Mesendoderm (in vitro differentiated cells): ENCODE measurements at regions not wholly inside any gene's neighbourhood (a gene's known extent, or its start where the extent isn't known, plus 50 kb on each side); places are given as distances from the start of the nearest gene placed in this dataset.

Experiments
- DNase-seq: peaks from one replicate; pipeline ENCODE4 v3.0.0; 2013
- H2AK5ac ChIP-seq: 2 replicates; pipeline ENCODE4 v1.6.1; 2013; ENCODE audit warnings: low read length, inconsistent platforms
- H2BK120ac ChIP-seq: 2 replicates; pipeline ENCODE4 v1.6.1; 2013; ENCODE audit warnings: low read depth, mild to moderate bottlenecking, low read length, moderate library complexity, mixed read lengths
- H2BK15ac ChIP-seq: replicated peaks from 2 replicates; pipeline ENCODE4 v1.6.1; 2013; ENCODE audit warnings: low read depth, mild to moderate bottlenecking, moderate library complexity
- H2BK5ac ChIP-seq: 2 replicates; pipeline ENCODE4 v1.6.1; 2013; ENCODE audit warnings: low read length, inconsistent platforms
- H3K18ac ChIP-seq: 2 replicates; pipeline ENCODE4 v1.6.1; 2013; ENCODE audit warnings: mild to moderate bottlenecking, low read length, mixed read lengths
- H3K23ac ChIP-seq: one replicate; pipeline ENCODE4 v1.6.1; 2013; ENCODE audit warnings: low read length
- H3K27ac ChIP-seq: 2 replicates; pipeline ENCODE4 v1.5.1; 2013; ENCODE audit warnings: low read depth, mild to moderate bottlenecking, inconsistent platforms, low read length, moderate library complexity
- H3K27me3 ChIP-seq: 2 replicates; pipeline ENCODE4 v1.6.1; 2013; ENCODE audit warnings: low read length, control low read depth, mild to moderate bottlenecking, inconsistent platforms; ENCODE audit not compliant: insufficient read depth, poor library complexity
- H3K36me3 ChIP-seq: 2 replicates; pipeline ENCODE4 v1.6.1; 2013; ENCODE audit warnings: low read length, inconsistent platforms; ENCODE audit not compliant: control insufficient read depth, insufficient read depth
- H3K4ac ChIP-seq: one replicate; pipeline ENCODE4 v1.6.1; 2013; ENCODE audit warnings: low read depth, mild to moderate bottlenecking, low read length, moderate library complexity
- H3K4me1 ChIP-seq: 2 replicates; pipeline ENCODE4 v1.6.1; 2013; ENCODE audit warnings: low read depth, low read length, inconsistent platforms; ENCODE audit not compliant: control insufficient read depth
- H3K4me2 ChIP-seq: 2 replicates; pipeline ENCODE4 v1.6.1; 2013; ENCODE audit warnings: low read length
- H3K4me3 ChIP-seq: 2 replicates; pipeline ENCODE4 v1.5.1; 2013; ENCODE audit warnings: mild to moderate bottlenecking, low read length
- H3K56ac ChIP-seq: one replicate; pipeline ENCODE4 v1.6.1; 2013; ENCODE audit warnings: low read length
- H3K79me1 ChIP-seq: 2 replicates; pipeline ENCODE4 v1.6.1; 2013; ENCODE audit warnings: low read length, inconsistent platforms
- H3K79me2 ChIP-seq: 2 replicates; pipeline ENCODE4 v1.6.1; 2013; ENCODE audit warnings: mild to moderate bottlenecking, low read length; ENCODE audit not compliant: control insufficient read depth, insufficient read depth
- H3K9ac ChIP-seq: 2 replicates; pipeline ENCODE4 v1.6.1; 2013; ENCODE audit warnings: low read length, inconsistent platforms
- H4K5ac ChIP-seq: one replicate; pipeline ENCODE4 v1.6.1; 2013; ENCODE audit warnings: low read length
- H4K8ac ChIP-seq: one replicate; pipeline ENCODE4 v1.6.1; 2013; ENCODE audit warnings: low read depth, mild to moderate bottlenecking, control low read depth, low read length, moderate library complexity
- WGBS: extraction: QIAGEN DNeasy Blood & Tissue Kit; methylation state at CpG from one replicate; pipeline ENCODE4 v1.1.7; 2013; ENCODE audit warnings: low lambda C conversion rate, missing lambda C conversion rate; ENCODE audit not compliant: insufficient coverage; ENCODE audit errors: extremely low coverage; 5-methylcytosine and 5-hydroxymethylcytosine counted together

DNA sequence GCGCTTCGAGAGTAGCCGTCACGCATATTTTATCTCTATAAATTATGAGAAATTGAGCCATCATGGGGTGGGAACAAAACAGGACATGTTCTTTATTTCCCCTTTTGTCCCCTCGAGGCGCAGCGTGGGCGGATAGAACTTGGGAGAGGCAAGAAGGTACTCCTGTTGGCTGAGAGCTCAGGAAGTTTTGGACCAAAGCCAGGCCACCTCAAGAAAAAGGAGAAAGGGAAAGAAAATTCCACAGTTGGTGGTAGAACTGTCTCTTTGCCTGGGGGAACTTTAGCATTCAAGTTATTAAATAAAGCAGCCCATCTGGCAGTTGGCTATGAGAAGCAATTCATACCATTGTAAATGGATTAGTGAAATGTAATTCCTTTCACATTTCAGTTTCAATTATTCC is 76.4 kb upstream of the DSCAM start:
- Histone ChIP-seq H3K79me1 (no peaks in the 10 kb centered on the region), H2BK5ac (no peak overlapping the region), H3K27me3 (no peaks in the 10 kb centered on the region), H2AK5ac (no peak overlapping the region), H3K4me3 (no peak overlapping the region), H2BK15ac (no peak overlapping the region), H3K4me2 (no peak overlapping the region), H3K4me1 (no peaks in the 10 kb centered on the region), H3K36me3 (no peaks in the 10 kb centered on the region), H3K56ac (no peak overlapping the region), H4K8ac (no peak overlapping the region), H3K23ac (no peak overlapping the region), H4K5ac (no peak overlapping the region), H3K9ac (no peak overlapping the region), H3K27ac (no peak overlapping the region), H3K79me2 (no peaks in the 10 kb centered on the region), H2BK120ac (no peak overlapping the region), H3K18ac (no peak overlapping the region), H3K4ac (no peak overlapping the region)
- no peak for DNase-seq
- no CpG with 5 or more reads among the region's 8 CpGs for WGBS

DNA sequence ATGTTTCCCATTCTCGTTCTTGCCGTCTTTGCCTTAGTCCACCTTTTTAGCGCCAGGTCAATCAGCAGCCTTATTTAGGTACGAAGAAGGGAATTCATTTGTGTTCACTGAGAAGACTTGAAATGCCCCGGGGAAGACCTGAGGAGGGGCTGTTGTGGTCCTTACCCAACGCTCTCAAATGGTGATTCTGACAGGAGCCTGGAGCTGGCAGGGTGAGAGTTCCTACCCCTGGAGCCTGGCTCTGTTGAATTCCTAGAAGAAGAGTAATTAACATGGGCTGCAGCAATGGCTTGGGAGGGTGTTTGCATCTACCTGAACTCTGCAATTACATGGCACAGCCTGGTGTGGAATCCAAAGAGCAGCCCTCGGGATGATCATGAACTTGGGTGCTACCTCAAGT is 76.9 kb upstream of the DSCAM start:
- no peak overlapping the region for H4K5ac ChIP-seq

DNA sequence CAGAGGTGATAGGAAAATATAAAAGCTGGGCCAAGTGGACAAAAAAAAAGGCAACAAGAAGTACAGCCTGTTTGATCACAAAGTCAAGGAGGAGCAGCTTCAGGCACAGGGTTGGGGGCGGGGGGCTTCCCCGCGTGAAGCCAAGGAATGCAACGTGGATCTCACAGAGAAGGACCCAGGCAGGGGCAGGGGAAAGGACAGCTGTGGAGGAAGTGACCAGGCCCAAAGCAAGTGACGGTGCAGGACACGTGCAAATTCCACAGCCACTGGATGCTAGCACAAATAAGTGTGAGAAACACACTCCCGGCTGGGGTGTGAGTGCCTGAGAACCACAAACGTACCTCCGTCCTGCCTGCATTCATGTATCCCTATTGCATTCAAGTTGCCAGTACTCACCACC is 77.7 kb upstream of the DSCAM start:
- no peak overlapping the region for H4K8ac ChIP-seq
- H3K4me2 ChIP-seq, result no peak overlapping the region
- H3K27ac ChIP-seq, result no peak overlapping the region
- H2BK15ac ChIP-seq, result no peak overlapping the region
- H3K56ac ChIP-seq, result no peak overlapping the region
- no peak overlapping the region for H3K4ac ChIP-seq
- no peak overlapping the region for H4K5ac ChIP-seq
- H3K9ac ChIP-seq, result no peak overlapping the region
- H2BK5ac ChIP-seq, result no peak overlapping the region
- no peak overlapping the region for H3K23ac ChIP-seq
- H2BK120ac ChIP-seq, result no peak overlapping the region
- H3K36me3 ChIP-seq, result no peaks in the 10 kb centered on the region
- no peaks in the 10 kb centered on the region for H3K79me1 ChIP-seq
- H3K4me1 ChIP-seq, result no peaks in the 10 kb centered on the region
- no peak overlapping the region for H3K4me3 ChIP-seq
- DNase-seq, result no peak
- no peaks in the 10 kb centered on the region for H3K27me3 ChIP-seq
- WGBS, result no CpG with 5 or more reads among the region's 9 CpGs
- no peak overlapping the region for H3K18ac ChIP-seq
- H3K79me2 ChIP-seq, result no peaks in the 10 kb centered on the region
- no peak overlapping the region for H2AK5ac ChIP-seq

More for the DNA sequence above, 76.9 kb upstream of the DSCAM start:
- DNase-seq, result no peak
- H3K18ac ChIP-seq, result no peak overlapping the region
- no peak overlapping the region for H3K56ac ChIP-seq
- H2BK120ac ChIP-seq, result no peak overlapping the region
- no peaks in the 10 kb centered on the region for H3K79me1 ChIP-seq
- H3K4me1 ChIP-seq, result no peaks in the 10 kb centered on the region
- no CpG with 5 or more reads among the region's 7 CpGs for WGBS
- no peak overlapping the region for H4K8ac ChIP-seq
- no peak overlapping the region for H3K4ac ChIP-seq
- no peaks in the 10 kb centered on the region for H3K27me3 ChIP-seq
- H3K36me3 ChIP-seq, result no peaks in the 10 kb centered on the region
- H2BK5ac ChIP-seq, result no peak overlapping the region
- no peak overlapping the region for H3K23ac ChIP-seq
- H2BK15ac ChIP-seq, result no peak overlapping the region
- H2AK5ac ChIP-seq, result no peak overlapping the region
- H3K79me2 ChIP-seq, result no peaks in the 10 kb centered on the region
- H3K4me2 ChIP-seq, result no peak overlapping the region
- H3K4me3 ChIP-seq, result no peak overlapping the region
- H3K27ac ChIP-seq, result no peak overlapping the region
- H3K9ac ChIP-seq, result no peak overlapping the region

DNA sequence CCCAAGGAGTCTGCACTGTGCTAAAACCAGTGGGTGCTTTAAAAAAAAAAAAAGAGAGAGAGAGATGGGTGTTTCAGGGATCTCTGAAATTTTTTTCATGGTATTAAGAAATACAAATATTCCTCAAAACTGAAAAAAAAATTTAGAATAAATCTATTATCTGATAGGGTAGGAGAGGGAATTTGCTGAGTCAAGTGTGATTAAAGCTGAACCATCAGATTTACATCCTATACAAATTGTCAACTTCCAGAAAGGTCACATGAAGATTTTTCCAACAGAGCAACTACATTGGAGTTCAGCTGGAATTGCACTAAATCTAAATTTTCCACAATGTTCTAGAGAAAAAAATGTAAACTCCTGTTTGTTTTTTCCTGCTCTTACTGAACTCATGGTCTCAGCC is 79.3 kb upstream of the DSCAM start:
- no peaks in the 10 kb centered on the region for H3K27me3 ChIP-seq
- H3K56ac ChIP-seq, result no peak overlapping the region
- H2BK5ac ChIP-seq, result no peak overlapping the region
- no peaks in the 10 kb centered on the region for H3K4me1 ChIP-seq
- no peak overlapping the region for H2BK120ac ChIP-seq
- H3K4me3 ChIP-seq, result no peak overlapping the region
- H3K18ac ChIP-seq, result no peak overlapping the region
- no peaks in the 10 kb centered on the region for H3K79me1 ChIP-seq
- no peak overlapping the region for H3K23ac ChIP-seq
- no peaks in the 10 kb centered on the region for H3K79me2 ChIP-seq
- H3K27ac ChIP-seq, result no peak overlapping the region
- no peak overlapping the region for H4K5ac ChIP-seq
- H4K8ac ChIP-seq, result no peak overlapping the region
- no peak overlapping the region for H3K4me2 ChIP-seq
- no peak overlapping the region for H3K9ac ChIP-seq
- no peak overlapping the region for H2AK5ac ChIP-seq
- no peak overlapping the region for H2BK15ac ChIP-seq
- no peaks in the 10 kb centered on the region for H3K36me3 ChIP-seq
- DNase-seq, result no peak
- no peak overlapping the region for H3K4ac ChIP-seq

DNA sequence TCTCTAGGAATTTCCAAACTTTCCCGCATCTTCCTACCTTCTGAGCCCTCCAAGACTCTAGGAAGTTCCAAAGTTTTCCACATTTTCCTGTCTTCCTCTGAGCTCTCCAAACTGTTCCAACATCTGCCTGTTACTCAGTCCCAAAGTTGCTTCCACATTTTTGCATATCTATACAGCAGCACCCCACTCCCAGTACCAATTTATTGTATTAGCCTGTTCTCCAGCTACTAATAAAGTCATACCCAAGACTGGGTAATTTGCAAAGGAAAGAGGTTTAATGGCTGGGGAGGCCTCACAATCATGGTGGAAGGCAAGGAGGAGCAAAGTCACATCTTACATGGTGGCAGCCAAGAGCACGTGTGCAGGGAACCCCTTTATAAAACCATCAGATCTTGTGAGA is 82.9 kb upstream of the DSCAM start:
- no peak overlapping the region for H4K8ac ChIP-seq
- H2BK120ac ChIP-seq, result no peak overlapping the region
- no peaks in the 10 kb centered on the region for H3K4me1 ChIP-seq
- H2BK5ac ChIP-seq, result no peak overlapping the region
- no peaks in the 10 kb centered on the region for H3K36me3 ChIP-seq
- H3K23ac ChIP-seq, result no peak overlapping the region
- H4K5ac ChIP-seq, result no peak overlapping the region
- H3K4ac ChIP-seq, result no peak overlapping the region
- no peaks in the 10 kb centered on the region for H3K79me1 ChIP-seq
- no peak overlapping the region for H3K27ac ChIP-seq
- H3K27me3 ChIP-seq, result no peaks in the 10 kb centered on the region
- H2AK5ac ChIP-seq, result no peak overlapping the region
- no CpG with 5 or more reads among the region's 2 CpGs for WGBS
- H3K18ac ChIP-seq, result no peak overlapping the region
- no peak overlapping the region for H3K56ac ChIP-seq
- DNase-seq, result no peak
- H2BK15ac ChIP-seq, result no peak overlapping the region
- H3K4me2 ChIP-seq, result no peak overlapping the region
- H3K4me3 ChIP-seq, result no peak overlapping the region
- H3K9ac ChIP-seq, result no peak overlapping the region
- H3K79me2 ChIP-seq, result no peaks in the 10 kb centered on the region

DNA sequence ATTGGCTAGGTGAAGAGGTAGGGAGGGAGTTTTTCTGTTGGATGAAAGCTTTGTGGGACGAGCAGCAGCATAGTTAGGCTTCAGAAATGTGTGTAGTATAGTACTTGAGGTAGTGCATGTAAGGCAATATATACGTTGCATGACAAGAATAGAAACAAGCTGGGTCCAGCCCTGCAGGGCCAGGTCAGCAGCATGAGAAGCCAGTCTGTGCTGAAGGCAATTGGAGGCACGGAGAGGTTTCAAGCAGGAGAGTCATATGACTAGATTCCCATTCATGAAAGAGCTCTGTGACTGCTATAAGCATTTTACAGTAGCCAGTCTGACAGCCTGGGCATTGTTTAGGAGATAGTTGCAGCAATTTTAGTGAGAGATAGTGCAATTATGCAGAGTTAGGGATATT is 84.2 kb upstream of the DSCAM start:
- no peak overlapping the region for H3K56ac ChIP-seq
- H3K4me1 ChIP-seq, result no peaks in the 10 kb centered on the region
- no peaks in the 10 kb centered on the region for H3K79me2 ChIP-seq
- H4K8ac ChIP-seq, result no peak overlapping the region
- no peak overlapping the region for H3K4me2 ChIP-seq
- H3K23ac ChIP-seq, result no peak overlapping the region
- no peak overlapping the region for H2BK120ac ChIP-seq
- H2AK5ac ChIP-seq, result no peak overlapping the region
- H3K9ac ChIP-seq, result no peak overlapping the region
- H3K79me1 ChIP-seq, result no peaks in the 10 kb centered on the region
- no peak overlapping the region for H3K18ac ChIP-seq
- no peaks in the 10 kb centered on the region for H3K36me3 ChIP-seq
- H3K27me3 ChIP-seq, result no peaks in the 10 kb centered on the region
- no peak overlapping the region for H4K5ac ChIP-seq
- no CpG with 5 or more reads among the region's 3 CpGs for WGBS
- H2BK5ac ChIP-seq, result no peak overlapping the region
- no peak overlapping the region for H3K4me3 ChIP-seq
- H2BK15ac ChIP-seq, result no peak overlapping the region
- H3K4ac ChIP-seq, result no peak overlapping the region
- DNase-seq, result no peak
- H3K27ac ChIP-seq, result no peak overlapping the region
